ENCODE measurements at regions not wholly inside any gene's neighbourhood (a gene's known extent, or its start where the extent isn't known, plus 50 kb on each side); places are given as distances from the start of the nearest gene placed in this dataset.
"Not testable (repeated sequence)": the region's sequence is repeated elsewhere in the genome, so short reads cannot be mapped to it uniquely, and the experiment has no call there.

DNA sequence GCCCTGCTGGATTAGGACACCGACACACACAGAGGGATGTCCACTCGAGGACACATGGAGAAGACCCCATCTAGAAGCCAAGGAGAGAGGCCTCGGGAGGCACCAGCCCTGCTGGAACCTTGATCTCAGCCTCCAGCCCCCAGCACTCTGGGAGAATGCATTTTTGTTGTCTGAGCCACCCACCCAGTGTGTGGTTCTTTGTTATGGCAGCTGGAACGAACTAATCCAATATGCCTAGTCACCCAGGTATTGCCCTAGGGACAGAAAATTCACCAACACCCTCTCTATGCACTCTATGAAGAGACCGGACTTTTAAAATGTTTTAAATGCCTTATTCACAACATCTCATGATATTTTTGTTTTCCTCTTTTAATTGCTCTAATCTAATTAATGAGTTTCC lies 117.4 kb downstream of the CRYAA start:
- Histone ChIP-seq H2AFZ (ENCODE audit: low read length) (no peak overlapping the region), H3K27me3 (ENCODE audit: insufficient read depth, low read length) (no peaks in the 10 kb centered on the region), H4K20me1 (ENCODE audit: insufficient read depth, low read length) (no peaks in the 10 kb centered on the region), H3K36me3 (ENCODE audit: insufficient read depth, low read length) (no peaks in the 10 kb centered on the region), H3K4me2 (ENCODE audit: insufficient read depth, low read length) (no peak overlapping the region), H3K27ac (ENCODE audit: low read depth, low read length) (no peak overlapping the region), H3K4me1 (ENCODE audit: insufficient read depth, low read length) (no peaks in the 10 kb centered on the region), H3K79me2 (ENCODE audit: insufficient read depth, low read length) (no peaks in the 10 kb centered on the region), H3K9me3 (ENCODE audit: low read depth, low read length) (no peaks in the 10 kb centered on the region), H3K4me3 (ENCODE audit: insufficient read depth, low read length) (no peak overlapping the region)
- DNase-seq (ENCODE audit: insufficient read length, low spot score, missing footprints) = no peak
- TF ChIP-seq, protein P1, sequence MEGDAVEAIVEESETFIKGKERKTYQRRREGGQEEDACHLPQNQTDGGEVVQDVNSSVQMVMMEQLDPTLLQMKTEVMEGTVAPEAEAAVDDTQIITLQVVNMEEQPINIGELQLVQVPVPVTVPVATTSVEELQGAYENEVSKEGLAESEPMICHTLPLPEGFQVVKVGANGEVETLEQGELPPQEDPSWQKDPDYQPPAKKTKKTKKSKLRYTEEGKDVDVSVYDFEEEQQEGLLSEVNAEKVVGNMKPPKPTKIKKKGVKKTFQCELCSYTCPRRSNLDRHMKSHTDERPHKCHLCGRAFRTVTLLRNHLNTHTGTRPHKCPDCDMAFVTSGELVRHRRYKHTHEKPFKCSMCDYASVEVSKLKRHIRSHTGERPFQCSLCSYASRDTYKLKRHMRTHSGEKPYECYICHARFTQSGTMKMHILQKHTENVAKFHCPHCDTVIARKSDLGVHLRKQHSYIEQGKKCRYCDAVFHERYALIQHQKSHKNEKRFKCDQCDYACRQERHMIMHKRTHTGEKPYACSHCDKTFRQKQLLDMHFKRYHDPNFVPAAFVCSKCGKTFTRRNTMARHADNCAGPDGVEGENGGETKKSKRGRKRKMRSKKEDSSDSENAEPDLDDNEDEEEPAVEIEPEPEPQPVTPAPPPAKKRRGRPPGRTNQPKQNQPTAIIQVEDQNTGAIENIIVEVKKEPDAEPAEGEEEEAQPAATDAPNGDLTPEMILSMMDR (IDR thresholded peaks at IDR 0.05; ENCODE audit: extremely low read depth, low read depth, low read length) = no peak

DNA sequence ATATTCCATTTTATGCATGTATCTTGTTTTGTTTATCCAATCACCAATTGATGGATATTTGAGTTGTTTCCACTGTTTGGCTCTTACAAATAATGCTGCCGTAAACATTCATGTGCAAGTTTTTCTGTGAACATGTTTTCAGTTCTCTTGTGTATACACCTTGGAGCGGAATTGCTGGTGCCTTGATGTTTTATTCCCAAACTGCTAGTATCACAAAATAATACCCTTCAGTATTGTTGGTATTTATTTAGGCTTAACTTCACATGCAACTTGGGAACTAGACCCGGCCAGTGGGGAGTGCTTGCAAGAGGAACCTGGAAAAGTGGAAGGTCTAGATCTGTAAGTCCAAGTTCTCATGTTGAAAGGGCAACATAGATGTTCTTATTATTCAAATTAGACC lies 115.9 kb downstream of the CRYAA start:
- no peaks in the 10 kb centered on the region for H3K27me3 ChIP-seq (ENCODE audit: insufficient read depth, low read length)
- H3K27ac ChIP-seq (ENCODE audit: low read depth, low read length) = no peak overlapping the region
- TF ChIP-seq, protein P1 (IDR thresholded peaks at IDR 0.05; ENCODE audit: extremely low read depth, low read depth, low read length) = no peak
- no peaks in the 10 kb centered on the region for H4K20me1 ChIP-seq (ENCODE audit: insufficient read depth, low read length)
- H3K79me2 ChIP-seq (ENCODE audit: insufficient read depth, low read length) = no peaks in the 10 kb centered on the region
- no peak overlapping the region for H2AFZ ChIP-seq (ENCODE audit: low read length)
- H3K9me3 ChIP-seq (ENCODE audit: low read depth, low read length) = no peaks in the 10 kb centered on the region
- no peaks in the 10 kb centered on the region for H3K4me1 ChIP-seq (ENCODE audit: insufficient read depth, low read length)
- no peak overlapping the region for H3K4me2 ChIP-seq (ENCODE audit: insufficient read depth, low read length)
- no peaks in the 10 kb centered on the region for H3K36me3 ChIP-seq (ENCODE audit: insufficient read depth, low read length)
- H3K4me3 ChIP-seq (ENCODE audit: insufficient read depth, low read length) = no peak overlapping the region
- DNase-seq (ENCODE audit: insufficient read length, low spot score, missing footprints) = peak; percentile 51

DNA sequence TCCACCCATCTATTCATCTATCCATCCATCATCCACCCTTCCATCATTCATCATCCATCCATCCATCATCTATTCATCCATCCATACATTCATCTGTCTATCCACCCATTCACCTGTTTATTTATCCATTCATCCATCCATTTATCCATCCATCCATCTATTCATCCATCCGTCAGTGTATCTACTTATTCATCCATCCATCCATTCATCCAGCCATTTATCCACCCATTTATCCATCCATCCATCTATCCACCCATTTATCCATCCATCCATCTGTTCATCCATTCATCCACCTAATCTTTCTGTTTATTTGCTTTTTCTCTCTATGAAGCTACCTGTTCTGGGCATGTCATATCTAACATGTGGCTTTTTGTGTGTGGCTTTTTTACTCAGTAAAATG lies 115.4 kb downstream of the CRYAA start:
- Histone ChIP-seq H4K20me1 (ENCODE audit: insufficient read depth, low read length) (no peaks in the 10 kb centered on the region), H2AFZ (ENCODE audit: low read length) (no peak overlapping the region), H3K4me2 (ENCODE audit: insufficient read depth, low read length) (no peak overlapping the region), H3K4me1 (ENCODE audit: insufficient read depth, low read length) (no peaks in the 10 kb centered on the region), H3K27me3 (ENCODE audit: insufficient read depth, low read length) (no peaks in the 10 kb centered on the region), H3K27ac (ENCODE audit: low read depth, low read length) (no peak overlapping the region), H3K4me3 (ENCODE audit: insufficient read depth, low read length) (no peak overlapping the region), H3K79me2 (ENCODE audit: insufficient read depth, low read length) (no peaks in the 10 kb centered on the region), H3K9me3 (ENCODE audit: low read depth, low read length) (no peaks in the 10 kb centered on the region), H3K36me3 (ENCODE audit: insufficient read depth, low read length) (no peaks in the 10 kb centered on the region)
- DNase-seq (ENCODE audit: insufficient read length, low spot score, missing footprints) = no peak
- TF ChIP-seq, protein P1 (IDR thresholded peaks at IDR 0.05; ENCODE audit: extremely low read depth, low read depth, low read length) = no peak

DNA sequence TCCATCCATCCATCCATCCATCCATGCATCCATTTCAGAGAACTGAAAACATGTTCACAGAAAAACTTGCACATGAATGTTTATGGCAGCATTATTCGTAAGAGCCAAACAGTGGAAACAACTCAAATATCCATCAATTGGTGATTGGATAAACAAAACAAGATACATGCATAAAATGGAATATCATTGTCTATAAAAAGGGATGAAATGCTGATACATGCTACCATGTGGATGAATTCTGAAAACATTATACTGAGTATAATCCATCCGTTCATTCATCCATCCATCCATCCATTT lies 115.1 kb downstream of the CRYAA start:
- H3K36me3 ChIP-seq (ENCODE audit: insufficient read depth, low read length); DNase-seq (ENCODE audit: insufficient read length, low spot score, missing footprints): not testable (repeated sequence)

More for the DNA sequence above, 115.1 kb downstream of the CRYAA start:
- H2AFZ ChIP-seq (ENCODE audit: low read length); H3K4me3 ChIP-seq (ENCODE audit: insufficient read depth, low read length); H3K79me2 ChIP-seq (ENCODE audit: insufficient read depth, low read length); H3K27ac ChIP-seq (ENCODE audit: low read depth, low read length); H3K4me1 ChIP-seq (ENCODE audit: insufficient read depth, low read length); H4K20me1 ChIP-seq (ENCODE audit: insufficient read depth, low read length); H3K9me3 ChIP-seq (ENCODE audit: low read depth, low read length); H3K27me3 ChIP-seq (ENCODE audit: insufficient read depth, low read length); H3K4me2 ChIP-seq (ENCODE audit: insufficient read depth, low read length): not testable (repeated sequence)

Data from osteoblast (primary cell).